ENCODE measurements at regions not wholly inside any gene's neighbourhood (a gene's known extent, or its start where the extent isn't known, plus 50 kb on each side); places are given as distances from the start of the nearest gene placed in this dataset.
A peak's percentile ranks its signal among the peaks of the same experiment; 100 is the strongest.

DNA sequence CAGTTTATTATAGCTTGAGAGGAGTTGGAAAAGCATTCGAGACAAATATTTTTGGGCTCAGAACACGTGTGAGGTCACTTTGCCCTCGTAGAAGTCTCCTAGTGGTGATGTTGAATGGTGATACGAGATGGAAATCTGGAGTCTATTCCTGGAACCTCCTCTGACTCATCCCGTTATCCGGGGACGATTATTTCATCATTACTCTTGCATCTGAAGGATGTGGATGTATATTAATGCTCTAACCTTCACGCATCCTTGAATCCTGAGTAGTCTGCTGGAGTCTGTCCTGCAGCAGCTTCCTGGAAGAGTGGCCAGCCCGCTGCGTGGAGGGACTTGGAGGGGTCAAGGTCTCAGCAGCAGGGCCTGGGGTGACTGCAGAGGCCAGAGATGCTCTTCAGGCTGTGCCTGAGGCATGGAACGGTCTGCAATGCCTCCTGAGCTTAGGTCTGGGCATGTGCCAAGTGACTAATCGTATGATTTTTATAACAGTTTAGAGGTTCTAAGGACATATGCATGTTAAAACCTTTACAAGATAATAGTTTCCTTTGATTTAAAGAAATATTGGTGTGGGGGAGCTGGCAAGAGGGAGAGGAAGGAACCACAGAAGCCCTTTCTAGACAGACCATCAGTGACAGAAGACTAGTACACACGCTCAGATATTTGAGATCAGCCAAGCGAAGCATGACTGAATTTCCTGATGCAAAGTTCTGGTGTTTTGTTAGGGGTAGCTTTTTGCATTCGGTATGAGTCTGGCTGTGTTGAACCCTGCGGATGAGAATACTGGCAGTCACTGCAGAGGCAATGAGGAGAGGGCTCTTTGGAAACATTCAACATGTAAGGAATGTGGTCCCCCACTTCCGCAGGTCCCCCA lies 400.2 kb downstream of the QKI start (continued):
- TF ChIP-seq ZNF347 (CRISPR knock-in tag; IDR thresholded peaks at IDR 0.05; ENCODE audit: low read depth) (no peak), MYC (IDR thresholded peaks at IDR 0.05; ENCODE audit: low read depth, low read length) (peak; percentile 63), MYC (CRISPR knock-in tag; IDR thresholded peaks at IDR 0.05; ENCODE audit: borderline replicate concordance, low read depth) (no peak), TARDBP (IDR thresholded peaks at IDR 0.05) (no peak), BRD9 (IDR thresholded peaks at IDR 0.05; ENCODE audit: low read depth, partially characterized antibody) (no peak), TRIM24 (IDR thresholded peaks at IDR 0.05) (peak in 1 of 2 experiments; percentile 34; a peak in 1 of 4 replicates), SIRT6 (IDR thresholded peaks at IDR 0.05; ENCODE audit: low read depth, low read length) (no peak), STAT5A (IDR thresholded peaks at IDR 0.05; ENCODE audit: borderline replicate concordance, low read length) (peak; percentile 14; the same call in 1 of the 2 replicates), RAD51 (IDR thresholded peaks at IDR 0.05; ENCODE audit: borderline replicate concordance, low read depth) (no peak), MED1 (CRISPR knock-in tag; IDR thresholded peaks at IDR 0.05; ENCODE audit: borderline replicate concordance) (no peak), NFIC (IDR thresholded peaks at IDR 0.05) (0 out of 2 replicates have a peak, but pooled peaks have one; percentile 15), MTA1 (IDR thresholded peaks at IDR 0.05; ENCODE audit: borderline replicate concordance) (no peak), SOX6 (IDR thresholded peaks at IDR 0.05) (no peak), NUFIP1 (IDR thresholded peaks at IDR 0.05; ENCODE audit: partially characterized antibody) (no peak), ZNF561 (CRISPR knock-in tag; conservative IDR thresholded peaks at IDR 0.05) (no peak), HLTF (IDR thresholded peaks at IDR 0.05) (no peak), ETS2 (tag; IDR thresholded peaks at IDR 0.05; ENCODE audit: borderline replicate concordance, poor library complexity, severe bottlenecking) (no peak), ZNF134 (CRISPR knock-in tag; conservative IDR thresholded peaks at IDR 0.05) (no peak), MCM3 (IDR thresholded peaks at IDR 0.05) (no peak), BHLHE40 (IDR thresholded peaks at IDR 0.05; ENCODE audit: low read length) (no peak), NR2C2 (CRISPR knock-in tag; IDR thresholded peaks at IDR 0.05) (no peak), NR2C2 (tag; IDR thresholded peaks at IDR 0.05) (peak; percentile 30; the same call in 1 of the 2 replicates), BCL6 (CRISPR knock-in tag; IDR thresholded peaks at IDR 0.05) (no peak), GTF2F1 (IDR thresholded peaks at IDR 0.05; ENCODE audit: low read depth, low read length) (no peak), GABPA (tag; conservative IDR thresholded peaks at IDR 0.05; ENCODE audit: low read depth) (no peak)
- TF ChIP-seq, protein P1, sequence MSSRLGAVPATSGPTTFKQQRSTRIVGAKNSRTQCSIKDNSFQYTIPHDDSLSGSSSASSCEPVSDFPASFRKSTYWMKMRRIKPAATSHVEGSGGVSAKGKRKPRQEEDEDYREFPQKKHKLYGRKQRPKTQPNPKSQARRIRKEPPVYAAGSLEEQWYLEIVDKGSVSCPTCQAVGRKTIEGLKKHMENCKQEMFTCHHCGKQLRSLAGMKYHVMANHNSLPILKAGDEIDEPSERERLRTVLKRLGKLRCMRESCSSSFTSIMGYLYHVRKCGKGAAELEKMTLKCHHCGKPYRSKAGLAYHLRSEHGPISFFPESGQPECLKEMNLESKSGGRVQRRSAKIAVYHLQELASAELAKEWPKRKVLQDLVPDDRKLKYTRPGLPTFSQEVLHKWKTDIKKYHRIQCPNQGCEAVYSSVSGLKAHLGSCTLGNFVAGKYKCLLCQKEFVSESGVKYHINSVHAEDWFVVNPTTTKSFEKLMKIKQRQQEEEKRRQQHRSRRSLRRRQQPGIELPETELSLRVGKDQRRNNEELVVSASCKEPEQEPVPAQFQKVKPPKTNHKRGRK (tag; IDR thresholded peaks at IDR 0.05), result no peak
- TF ChIP-seq, protein P2, sequence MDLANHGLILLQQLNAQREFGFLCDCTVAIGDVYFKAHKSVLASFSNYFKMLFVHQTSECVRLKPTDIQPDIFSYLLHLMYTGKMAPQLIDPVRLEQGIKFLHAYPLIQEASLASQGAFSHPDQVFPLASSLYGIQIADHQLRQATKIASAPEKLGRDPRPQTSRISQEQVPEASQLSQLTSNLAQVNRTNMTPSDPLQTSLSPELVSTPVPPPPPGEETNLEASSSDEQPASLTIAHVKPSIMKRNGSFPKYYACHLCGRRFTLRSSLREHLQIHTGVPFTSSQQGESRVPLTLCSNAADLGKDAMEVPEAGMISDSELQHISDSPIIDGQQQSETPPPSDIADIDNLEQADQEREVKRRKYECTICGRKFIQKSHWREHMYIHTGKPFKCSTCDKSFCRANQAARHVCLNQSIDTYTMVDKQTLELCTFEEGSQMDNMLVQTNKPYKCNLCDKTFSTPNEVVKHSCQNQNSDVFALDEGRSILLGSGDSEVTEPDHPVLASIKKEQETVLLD (IDR thresholded peaks at IDR 0.05), result no peak
- TF ChIP-seq, protein P3, sequence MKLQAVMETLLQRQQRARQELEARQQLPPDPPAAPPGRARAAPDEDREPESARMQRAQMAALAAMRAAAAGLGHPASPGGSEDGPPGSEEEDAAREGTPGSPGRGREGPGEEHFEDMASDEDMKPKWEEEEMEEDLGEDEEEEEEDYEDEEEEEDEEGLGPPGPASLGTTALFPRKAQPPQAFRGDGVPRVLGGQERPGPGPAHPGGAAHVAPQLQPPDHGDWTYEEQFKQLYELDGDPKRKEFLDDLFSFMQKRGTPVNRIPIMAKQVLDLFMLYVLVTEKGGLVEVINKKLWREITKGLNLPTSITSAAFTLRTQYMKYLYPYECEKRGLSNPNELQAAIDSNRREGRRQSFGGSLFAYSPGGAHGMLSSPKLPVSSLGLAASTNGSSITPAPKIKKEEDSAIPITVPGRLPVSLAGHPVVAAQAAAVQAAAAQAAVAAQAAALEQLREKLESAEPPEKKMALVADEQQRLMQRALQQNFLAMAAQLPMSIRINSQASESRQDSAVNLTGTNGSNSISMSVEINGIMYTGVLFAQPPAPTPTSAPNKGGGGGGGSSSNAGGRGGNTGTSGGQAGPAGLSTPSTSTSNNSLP (IDR thresholded peaks at IDR 0.05; ENCODE audit: borderline replicate concordance, low read depth, low read length), result 0 out of 2 replicates have a peak, but pooled peaks have one; percentile 39

Measured in K562 (cell line).